ENCODE measurements at regions not wholly inside any gene's neighbourhood (a gene's known extent, or its start where the extent isn't known, plus 50 kb on each side); places are given as distances from the start of the nearest gene placed in this dataset.

- TF ChIP-seq, protein P1, sequence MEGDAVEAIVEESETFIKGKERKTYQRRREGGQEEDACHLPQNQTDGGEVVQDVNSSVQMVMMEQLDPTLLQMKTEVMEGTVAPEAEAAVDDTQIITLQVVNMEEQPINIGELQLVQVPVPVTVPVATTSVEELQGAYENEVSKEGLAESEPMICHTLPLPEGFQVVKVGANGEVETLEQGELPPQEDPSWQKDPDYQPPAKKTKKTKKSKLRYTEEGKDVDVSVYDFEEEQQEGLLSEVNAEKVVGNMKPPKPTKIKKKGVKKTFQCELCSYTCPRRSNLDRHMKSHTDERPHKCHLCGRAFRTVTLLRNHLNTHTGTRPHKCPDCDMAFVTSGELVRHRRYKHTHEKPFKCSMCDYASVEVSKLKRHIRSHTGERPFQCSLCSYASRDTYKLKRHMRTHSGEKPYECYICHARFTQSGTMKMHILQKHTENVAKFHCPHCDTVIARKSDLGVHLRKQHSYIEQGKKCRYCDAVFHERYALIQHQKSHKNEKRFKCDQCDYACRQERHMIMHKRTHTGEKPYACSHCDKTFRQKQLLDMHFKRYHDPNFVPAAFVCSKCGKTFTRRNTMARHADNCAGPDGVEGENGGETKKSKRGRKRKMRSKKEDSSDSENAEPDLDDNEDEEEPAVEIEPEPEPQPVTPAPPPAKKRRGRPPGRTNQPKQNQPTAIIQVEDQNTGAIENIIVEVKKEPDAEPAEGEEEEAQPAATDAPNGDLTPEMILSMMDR (IDR thresholded peaks at IDR 0.05 in 4 of 5, conservative IDR thresholded peaks at IDR 0.05 in 1 of 5), result no peak
- TF ChIP-seq POLR2A (IDR thresholded peaks at IDR 0.05), result no peak
Measured at GRCh38 chr12:88836156-88836555, 255.9 kb upstream of the KITLG start.
